ENCODE measurements at regions not wholly inside any gene's neighbourhood (a gene's known extent, or its start where the extent isn't known, plus 50 kb on each side); places are given as distances from the start of the nearest gene placed in this dataset.

- Mint-ChIP-seq H3K27me3 (ENCODE audit: unreplicated experiment) (peaks cover 9% of the 10 kb centered on the region), H3K27ac (ENCODE audit: unreplicated experiment) (no peak overlapping the region), H3K9me3 (ENCODE audit: unreplicated experiment) (peaks cover 2% of the 10 kb centered on the region), H3K36me3 (ENCODE audit: unreplicated experiment) (peaks cover 8% of the 10 kb centered on the region), H3K4me1 (ENCODE audit: low read depth, unreplicated experiment) (peaks cover 12% of the 10 kb centered on the region), H3K4me3 (ENCODE audit: unreplicated experiment) (no peak overlapping the region)
- TF ChIP-seq CTCF (IDR thresholded peaks at IDR 0.05; ENCODE audit: partially characterized antibody, unreplicated experiment), result no peak
- DNase-seq, result no peak
Measured at GRCh38 chr3:72460205-72461174, 387.8 kb downstream of the SHQ1 start.

DNA sequence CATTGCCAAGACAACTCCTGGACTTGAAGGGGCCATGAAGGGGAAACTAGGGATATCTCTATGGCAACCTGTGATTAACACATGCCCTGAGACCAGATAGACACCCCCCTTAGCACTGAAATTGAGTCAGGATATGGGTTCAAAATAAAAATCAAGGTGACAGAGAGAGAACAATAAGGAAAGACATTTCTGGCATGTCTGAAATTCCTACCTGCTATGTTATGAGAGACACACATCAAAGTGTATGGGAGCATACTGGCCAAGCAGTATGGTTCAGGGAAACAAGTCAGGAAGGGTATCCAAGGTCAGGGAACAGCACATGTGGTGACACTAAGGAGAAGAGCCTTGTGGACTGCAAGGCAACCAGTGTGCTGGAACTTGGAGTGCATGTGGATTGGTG is 388.7 kb downstream of the SHQ1 start:
- H3K36me3 Mint-ChIP-seq (ENCODE audit: unreplicated experiment), result peaks cover 8% of the 10 kb centered on the region
- TF ChIP-seq CTCF (IDR thresholded peaks at IDR 0.05; ENCODE audit: partially characterized antibody, unreplicated experiment), result no peak
- no peak overlapping the region for H3K27ac Mint-ChIP-seq (ENCODE audit: unreplicated experiment)
- H3K9me3 Mint-ChIP-seq (ENCODE audit: unreplicated experiment), result peaks cover 2% of the 10 kb centered on the region
- H3K4me3 Mint-ChIP-seq (ENCODE audit: unreplicated experiment), result no peak overlapping the region
- H3K27me3 Mint-ChIP-seq (ENCODE audit: unreplicated experiment), result peaks cover 8% of the 10 kb centered on the region
- peaks cover 8% of the 10 kb centered on the region for H3K4me1 Mint-ChIP-seq (ENCODE audit: low read depth, unreplicated experiment)
- DNase-seq, result no peak

DNA sequence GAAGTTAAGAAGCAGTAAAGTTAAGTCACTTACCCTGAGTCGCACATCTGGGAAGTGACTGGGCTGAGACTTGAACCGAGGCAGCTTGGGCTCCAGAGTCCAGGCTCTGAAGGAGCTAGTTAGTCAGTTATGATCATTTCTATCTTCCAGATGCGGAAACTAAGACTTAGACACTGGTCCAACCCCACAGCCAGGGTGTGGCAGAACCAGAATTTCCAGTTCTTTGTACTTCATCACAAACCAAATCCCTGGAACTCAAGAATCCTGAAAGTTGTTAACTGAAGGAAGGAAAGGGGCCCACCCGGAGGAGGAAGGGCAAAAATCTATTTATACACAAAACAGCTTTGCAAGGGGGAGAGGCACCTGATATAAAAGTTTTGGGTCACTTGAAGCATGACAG is 389.9 kb downstream of the SHQ1 start:
- Mint-ChIP-seq H3K4me1 (ENCODE audit: low read depth, unreplicated experiment) (peaks cover 8% of the 10 kb centered on the region), H3K36me3 (ENCODE audit: unreplicated experiment) (peaks cover 8% of the 10 kb centered on the region), H3K4me3 (ENCODE audit: unreplicated experiment) (no peak overlapping the region), H3K27ac (ENCODE audit: unreplicated experiment) (no peak overlapping the region), H3K9me3 (ENCODE audit: unreplicated experiment) (no peaks in the 10 kb centered on the region), H3K27me3 (ENCODE audit: unreplicated experiment) (peaks cover 8% of the 10 kb centered on the region)
- DNase-seq, result no peak
- TF ChIP-seq CTCF (IDR thresholded peaks at IDR 0.05; ENCODE audit: partially characterized antibody, unreplicated experiment), result no peak

- Mint-ChIP-seq H3K36me3 (ENCODE audit: unreplicated experiment) (no peaks in the 10 kb centered on the region), H3K4me3 (ENCODE audit: unreplicated experiment) (no peak overlapping the region), H3K9me3 (ENCODE audit: unreplicated experiment) (peaks cover 8% of the 10 kb centered on the region), H3K27me3 (ENCODE audit: unreplicated experiment) (peaks cover 11% of the 10 kb centered on the region), H3K27ac (ENCODE audit: unreplicated experiment) (no peak overlapping the region), H3K4me1 (ENCODE audit: low read depth, unreplicated experiment) (peaks cover 1% of the 10 kb centered on the region)
- DNase-seq, result no peak
- TF ChIP-seq CTCF (IDR thresholded peaks at IDR 0.05; ENCODE audit: partially characterized antibody, unreplicated experiment), result no peak
Measured at GRCh38 chr3:72454441-72454840, 393.8 kb downstream of the SHQ1 start.

DNA sequence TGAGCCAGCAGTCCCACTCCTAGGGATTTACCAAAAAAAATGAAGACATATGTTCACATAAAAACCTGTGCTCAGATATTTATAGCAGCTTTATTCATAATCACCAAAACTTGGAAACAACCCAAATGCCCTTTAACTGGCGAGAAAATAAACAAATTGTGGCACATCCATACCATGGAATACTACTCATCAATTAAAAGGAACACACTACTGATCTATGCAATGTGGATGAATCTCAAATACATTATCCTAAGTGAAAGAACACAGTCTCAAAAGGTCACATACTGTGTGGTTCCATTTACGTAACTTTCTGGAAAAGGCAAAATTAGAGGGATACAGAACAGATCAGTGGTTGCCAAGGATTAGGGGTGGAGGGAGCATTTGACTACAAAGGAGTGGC is 394.5 kb downstream of the SHQ1 start:
- Mint-ChIP-seq H3K4me3 (ENCODE audit: unreplicated experiment) (no peak overlapping the region), H3K36me3 (ENCODE audit: unreplicated experiment) (no peaks in the 10 kb centered on the region), H3K4me1 (ENCODE audit: low read depth, unreplicated experiment) (peaks cover 1% of the 10 kb centered on the region), H3K27me3 (ENCODE audit: unreplicated experiment) (peaks cover 11% of the 10 kb centered on the region), H3K27ac (ENCODE audit: unreplicated experiment) (no peak overlapping the region), H3K9me3 (ENCODE audit: unreplicated experiment) (peaks cover 13% of the 10 kb centered on the region)
- no peak for TF ChIP-seq CTCF (IDR thresholded peaks at IDR 0.05; ENCODE audit: partially characterized antibody, unreplicated experiment)
- DNase-seq, result no peak

Data from glutamatergic neuron (in vitro differentiated cells).